CD14-positive monocyte (primary cell): ENCODE measurements at regions not wholly inside any gene's neighbourhood (a gene's known extent, or its start where the extent isn't known, plus 50 kb on each side); places are given as distances from the start of the nearest gene placed in this dataset.

Experiments
- DNase-seq, 3 donors: peaks; one replicate each; pipeline ENCODE4 v3.0.0-alpha.2; 2011 to 2022
- H2AFZ ChIP-seq: 2 replicates; pipeline ENCODE4 v1.6.0; 2012; ENCODE audit warnings: mild to moderate bottlenecking, low read depth, low read length, inconsistent platforms; ENCODE audit not compliant: insufficient read depth, poor library complexity, severe bottlenecking
- H3K27ac ChIP-seq, 2 donors: 1 replicate in 1 of 2; 2 replicates in 1 of 2; pipeline ENCODE4 v1.5.1; 2012 to 2013; ENCODE audit warnings: low read length in 2 of 2, control low read depth in 1 of 2, inconsistent platforms in 1 of 2, low read depth in 1 of 2, mild to moderate bottlenecking in 1 of 2
- H3K27me3 ChIP-seq, 2 donors: one replicate each; pipeline versions ENCODE4 v1.6.0 to v1.6.1; 2011 to 2013; ENCODE audit warnings: low read length in 2 of 2; ENCODE audit not compliant: control insufficient read depth in 2 of 2, insufficient read depth in 2 of 2
- H3K36me3 ChIP-seq, 2 donors: replicated peaks in 1 of 2; 1 replicate in 1 of 2; 2 replicates in 1 of 2; pipeline versions ENCODE4 v1.5.1 to v1.6.1; 2012 to 2013; ENCODE audit warnings: low read length in 2 of 2, control low read depth in 1 of 2, inconsistent platforms in 1 of 2, mild to moderate bottlenecking in 1 of 2; ENCODE audit not compliant: insufficient read depth in 2 of 2, control insufficient read depth in 1 of 2
- H3K4me1 ChIP-seq, 2 donors: 1 replicate in 1 of 2; 2 replicates in 1 of 2; pipeline versions ENCODE4 v1.5.1 to v1.6.1; 2012 to 2013; ENCODE audit warnings: low read length in 2 of 2, control low read depth in 1 of 2, inconsistent platforms in 1 of 2, mild to moderate bottlenecking in 1 of 2, moderate library complexity in 1 of 2; ENCODE audit not compliant: insufficient read depth in 2 of 2, control insufficient read depth in 1 of 2
- H3K4me2 ChIP-seq: replicated peaks from 2 replicates; pipeline ENCODE3; 2012; ENCODE audit warnings: low read length, moderate library complexity, mild to moderate bottlenecking; ENCODE audit not compliant: poor library complexity, severe bottlenecking; ENCODE audit errors: extremely low read depth
- H3K4me3 ChIP-seq, 3 experiments: fragments of 200-600 bp in 1 of 3; sonication (generic) in 1 of 3; replicated peaks in 1 of 3; 1 replicate in 2 of 3; 2 replicates in 1 of 3; pipeline ENCODE4 v1.5.1; 2011 to 2013; ENCODE audit warnings: low read length in 3 of 3, mild to moderate bottlenecking in 3 of 3, control low read depth in 2 of 3, low read depth in 2 of 3, inconsistent platforms in 1 of 3, moderate library complexity in 1 of 3
- H3K79me2 ChIP-seq: 2 replicates; pipeline ENCODE4 v1.6.0; 2012; ENCODE audit warnings: mild to moderate bottlenecking, control low read depth, inconsistent platforms, low read length, moderate library complexity; ENCODE audit not compliant: insufficient read depth
- H3K9ac ChIP-seq: 2 replicates; pipeline ENCODE4 v1.6.0; 2017; ENCODE audit warnings: low read length, mild to moderate bottlenecking; ENCODE audit not compliant: insufficient read depth, poor library complexity, severe bottlenecking
- H3K9me3 ChIP-seq, 2 donors: replicated peaks in 1 of 2; 1 replicate in 1 of 2; 2 replicates in 1 of 2; pipeline versions ENCODE4 v1.5.1 to v1.6.1; 2012 to 2013; ENCODE audit warnings: low read length in 2 of 2, control low read depth in 1 of 2; ENCODE audit not compliant: control insufficient read depth in 1 of 2, insufficient read depth in 1 of 2
- H4K20me1 ChIP-seq: 2 replicates; pipeline ENCODE4 v1.6.0; 2012; ENCODE audit warnings: mild to moderate bottlenecking, low read length, control low read depth, moderate library complexity; ENCODE audit not compliant: insufficient read depth
- H3K27ac Mint-ChIP-seq, 7 donors: one replicate each; pipeline ENCODE4 v1.8.0; 2020; ENCODE audit warnings: mild to moderate bottlenecking in 7 of 7, mixed read lengths in 7 of 7, moderate library complexity in 6 of 7, inconsistent platforms in 2 of 7
- H3K27me3 Mint-ChIP-seq, 3 donors: one replicate each; pipeline ENCODE4 v1.8.0; 2021 to 2022; ENCODE audit warnings: low read depth in 3 of 3, mild to moderate bottlenecking in 3 of 3, mixed read lengths in 3 of 3, moderate library complexity in 3 of 3, inconsistent platforms in 1 of 3
- H3K36me3 Mint-ChIP-seq, 2 donors: one replicate each; pipeline ENCODE4 v1.8.0; 2020; ENCODE audit warnings: mixed read lengths in 2 of 2, inconsistent platforms in 1 of 2, mild to moderate bottlenecking in 1 of 2
- H3K4me1 Mint-ChIP-seq: one replicate; pipeline ENCODE4 v1.8.0; 2020; ENCODE audit warnings: mild to moderate bottlenecking, mixed read lengths
- H3K4me3 Mint-ChIP-seq, 2 donors: one replicate each; pipeline ENCODE4 v1.8.0; 2020; ENCODE audit warnings: mild to moderate bottlenecking in 2 of 2, mixed read lengths in 2 of 2, moderate library complexity in 1 of 2
- H3K9me3 Mint-ChIP-seq, 7 donors: one replicate each; pipeline ENCODE4 v1.8.0; 2020 to 2022; ENCODE audit warnings: mixed read lengths in 7 of 7, mild to moderate bottlenecking in 6 of 7, moderate library complexity in 6 of 7, inconsistent platforms in 2 of 7
- WGBS: methylation state at CpG from one replicate; pipeline ENCODE4 v1.1.5; 2013; ENCODE audit warnings: missing lambda C conversion rate; ENCODE audit not compliant: insufficient coverage; 5-methylcytosine and 5-hydroxymethylcytosine counted together
- intact Hi-C, 2 donors: fragments of 100-400 bp; cut with micrococcal nuclease; formaldehyde crosslinking; loops; one replicate each; pipeline versions ENCODE4 v1.15.0 to v1.15.1; 2023
- TF ChIP-seq, protein P1 (sequence below): fragments of 200-600 bp; IDR thresholded peaks from one replicate; pipeline ENCODE4 v1.8.0; 2022; ENCODE audit warnings: antibody characterized with exemption, mild to moderate bottlenecking

- no peak overlapping the region for H2AFZ ChIP-seq
- H3K4me3 Mint-ChIP-seq, result peak overlapping the region in 1 of 2 donors; percentile 86
- peaks cover 66 to 74% of the 10 kb centered on the region in 2 donors for H3K27me3 ChIP-seq
- H3K79me2 ChIP-seq, result no peaks in the 10 kb centered on the region
- H3K9me3 ChIP-seq, result peaks cover 5 to 52% of the 10 kb centered on the region in 2 donors
- no peak overlapping the region for H3K4me3 ChIP-seq
- H3K27ac Mint-ChIP-seq, result no peak overlapping the region
- peaks cover 12 to 18% of the 10 kb centered on the region in 2 donors for H3K4me1 ChIP-seq
- no peak overlapping the region for H3K27ac ChIP-seq
- peaks cover 41% of the 10 kb centered on the region for H3K4me1 Mint-ChIP-seq
- WGBS, result 8% methylated on average over 12 of the region's 22 CpGs
- H3K4me2 ChIP-seq, result no peak overlapping the region
- peaks cover 3 to 24% of the 10 kb centered on the region in 2 donors for H3K36me3 Mint-ChIP-seq
- peaks cover 6 to 56% (median 46%) of the 10 kb centered on the region in 7 donors for H3K9me3 Mint-ChIP-seq
- no peak overlapping the region for H3K9ac ChIP-seq
- H4K20me1 ChIP-seq, result no peaks in the 10 kb centered on the region
- H3K27me3 Mint-ChIP-seq, result peaks cover 82 to 88% (median 87%) of the 10 kb centered on the region in 3 donors
- intact Hi-C loops, result no loop called here
- no peak for DNase-seq
- TF ChIP-seq, protein P1, sequence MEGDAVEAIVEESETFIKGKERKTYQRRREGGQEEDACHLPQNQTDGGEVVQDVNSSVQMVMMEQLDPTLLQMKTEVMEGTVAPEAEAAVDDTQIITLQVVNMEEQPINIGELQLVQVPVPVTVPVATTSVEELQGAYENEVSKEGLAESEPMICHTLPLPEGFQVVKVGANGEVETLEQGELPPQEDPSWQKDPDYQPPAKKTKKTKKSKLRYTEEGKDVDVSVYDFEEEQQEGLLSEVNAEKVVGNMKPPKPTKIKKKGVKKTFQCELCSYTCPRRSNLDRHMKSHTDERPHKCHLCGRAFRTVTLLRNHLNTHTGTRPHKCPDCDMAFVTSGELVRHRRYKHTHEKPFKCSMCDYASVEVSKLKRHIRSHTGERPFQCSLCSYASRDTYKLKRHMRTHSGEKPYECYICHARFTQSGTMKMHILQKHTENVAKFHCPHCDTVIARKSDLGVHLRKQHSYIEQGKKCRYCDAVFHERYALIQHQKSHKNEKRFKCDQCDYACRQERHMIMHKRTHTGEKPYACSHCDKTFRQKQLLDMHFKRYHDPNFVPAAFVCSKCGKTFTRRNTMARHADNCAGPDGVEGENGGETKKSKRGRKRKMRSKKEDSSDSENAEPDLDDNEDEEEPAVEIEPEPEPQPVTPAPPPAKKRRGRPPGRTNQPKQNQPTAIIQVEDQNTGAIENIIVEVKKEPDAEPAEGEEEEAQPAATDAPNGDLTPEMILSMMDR, result no peak
- no peaks in the 10 kb centered on the region for H3K36me3 ChIP-seq
These were observed 194.9 kb upstream of the ZNF184 start for GRCh38 chr6:27667657-27668441.

- DNase-seq, result no peak
- Histone ChIP-seq H3K36me3 (no peaks in the 10 kb centered on the region), H3K27ac (no peak overlapping the region), H4K20me1 (no peaks in the 10 kb centered on the region), H3K27me3 (peaks cover 59 to 66% of the 10 kb centered on the region in 2 donors), H3K4me1 (peaks cover 6 to 16% of the 10 kb centered on the region in 2 donors), H3K4me2 (no peak overlapping the region), H3K4me3 (no peak overlapping the region), H3K9ac (no peak overlapping the region), H3K9me3 (peaks cover 5 to 45% of the 10 kb centered on the region in 2 donors), H3K79me2 (no peaks in the 10 kb centered on the region), H2AFZ (no peak overlapping the region)
- Mint-ChIP-seq H3K27me3 (peaks cover 77 to 83% (median 80%) of the 10 kb centered on the region in 3 donors), H3K27ac (no peak overlapping the region), H3K4me1 (peaks cover 34% of the 10 kb centered on the region), H3K9me3 (peaks cover 3 to 50% (median 41%) of the 10 kb centered on the region in 7 donors), H3K4me3 (peak overlapping the region in 1 of 2 donors; percentile 86), H3K36me3 (peaks cover 3 to 19% of the 10 kb centered on the region in 2 donors)
- intact Hi-C loops, result no loop called here
- WGBS, result 13% methylated on average over 9 of the region's 14 CpGs
- TF ChIP-seq, protein P1, result no peak
These were observed 194.2 kb upstream of the ZNF184 start for GRCh38 chr6:27667016-27667656.
